Effector memory CD4-positive, alpha-beta T cell (primary cell): ENCODE measurements at regions not wholly inside any gene's neighbourhood (a gene's known extent, or its start where the extent isn't known, plus 50 kb on each side); places are given as distances from the start of the nearest gene placed in this dataset.

Experiments
- DNase-seq, 3 donors: peaks; one replicate each; pipeline ENCODE4 v3.0.0-alpha.2; 2020
- H3K27ac ChIP-seq: 2 replicates; pipeline ENCODE4 v1.7.0; 2013; ENCODE audit warnings: mild to moderate bottlenecking, low read length, moderate library complexity; ENCODE audit not compliant: insufficient read depth, poor library complexity, severe bottlenecking
- H3K27me3 ChIP-seq: replicated peaks from 2 replicates; pipeline ENCODE4 v1.7.0; 2013; ENCODE audit warnings: mild to moderate bottlenecking, low read length; ENCODE audit not compliant: insufficient read depth, control insufficient read depth, poor library complexity, severe bottlenecking
- H3K36me3 ChIP-seq: 2 replicates; pipeline ENCODE4 v1.7.0; 2013; ENCODE audit warnings: mild to moderate bottlenecking, low read length, moderate library complexity; ENCODE audit not compliant: control insufficient read depth, insufficient read depth
- H3K4me1 ChIP-seq: 2 replicates; pipeline ENCODE4 v1.7.0; 2013; ENCODE audit warnings: low read length, mild to moderate bottlenecking; ENCODE audit not compliant: control insufficient read depth, insufficient read depth, poor library complexity, severe bottlenecking
- H3K4me3 ChIP-seq: 2 replicates; pipeline ENCODE4 v1.7.0; 2013; ENCODE audit warnings: low read length, low read depth, mild to moderate bottlenecking; ENCODE audit not compliant: insufficient read depth, poor library complexity, severe bottlenecking
- H3K9me3 ChIP-seq: 2 replicates; pipeline ENCODE4 v1.7.0; 2013; ENCODE audit warnings: mild to moderate bottlenecking, low read length, moderate library complexity; ENCODE audit not compliant: control insufficient read depth

DNA sequence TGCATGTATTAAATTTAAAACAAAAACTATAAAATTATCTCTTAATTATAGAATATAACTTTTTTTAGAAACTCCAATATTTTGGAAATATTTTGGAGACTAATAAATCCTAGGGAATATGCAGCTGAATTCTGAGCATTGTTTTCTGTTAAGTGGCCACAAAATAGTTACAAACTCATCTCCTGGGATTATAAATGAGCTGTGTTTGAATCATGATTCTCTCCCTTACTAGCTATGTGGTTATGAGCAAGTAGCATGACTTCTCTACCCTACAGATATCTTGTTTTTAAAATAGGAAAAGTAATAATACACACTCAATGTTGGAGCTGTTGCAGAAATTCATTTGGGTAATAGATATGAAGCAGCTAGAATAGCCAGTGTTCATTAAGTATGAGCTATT is 137.9 kb upstream of the ITGA4 start:
- Histone ChIP-seq H3K27ac (no peak overlapping the region), H3K4me1 (no peaks in the 10 kb centered on the region), H3K9me3 (no peaks in the 10 kb centered on the region), H3K4me3 (no peak overlapping the region), H3K36me3 (no peaks in the 10 kb centered on the region), H3K27me3 (no peaks in the 10 kb centered on the region)
- no peak for DNase-seq

- Histone ChIP-seq H3K9me3 (no peaks in the 10 kb centered on the region), H3K36me3 (no peaks in the 10 kb centered on the region), H3K27ac (no peak overlapping the region), H3K27me3 (no peaks in the 10 kb centered on the region), H3K4me3 (no peak overlapping the region), H3K4me1 (no peaks in the 10 kb centered on the region)
- DNase-seq = no peak
These were observed 136.5 kb upstream of the ITGA4 start for GRCh38 chr2:181320638-181321037.

- H3K27ac ChIP-seq = no peak overlapping the region
- H3K27me3 ChIP-seq = no peaks in the 10 kb centered on the region
- no peaks in the 10 kb centered on the region for H3K9me3 ChIP-seq
- no peak overlapping the region for H3K4me3 ChIP-seq
- H3K36me3 ChIP-seq = no peaks in the 10 kb centered on the region
- DNase-seq = no peak
- no peaks in the 10 kb centered on the region for H3K4me1 ChIP-seq
These were observed 132.3 kb upstream of the ITGA4 start for GRCh38 chr2:181324912-181325311.

GRCh38 chr2:181326661-181327060 is 130.5 kb upstream of the ITGA4 start:
- Histone ChIP-seq H3K36me3 (no peaks in the 10 kb centered on the region), H3K27me3 (no peaks in the 10 kb centered on the region), H3K4me3 (no peak overlapping the region), H3K4me1 (no peaks in the 10 kb centered on the region), H3K27ac (no peak overlapping the region), H3K9me3 (no peaks in the 10 kb centered on the region)
- no peak for DNase-seq

GRCh38 chr2:181330286-181330685 is 126.9 kb upstream of the ITGA4 start:
- Histone ChIP-seq H3K4me1 (no peaks in the 10 kb centered on the region), H3K27ac (no peak overlapping the region), H3K9me3 (no peaks in the 10 kb centered on the region), H3K36me3 (no peaks in the 10 kb centered on the region), H3K4me3 (no peak overlapping the region), H3K27me3 (no peaks in the 10 kb centered on the region)
- DNase-seq = no peak

DNA sequence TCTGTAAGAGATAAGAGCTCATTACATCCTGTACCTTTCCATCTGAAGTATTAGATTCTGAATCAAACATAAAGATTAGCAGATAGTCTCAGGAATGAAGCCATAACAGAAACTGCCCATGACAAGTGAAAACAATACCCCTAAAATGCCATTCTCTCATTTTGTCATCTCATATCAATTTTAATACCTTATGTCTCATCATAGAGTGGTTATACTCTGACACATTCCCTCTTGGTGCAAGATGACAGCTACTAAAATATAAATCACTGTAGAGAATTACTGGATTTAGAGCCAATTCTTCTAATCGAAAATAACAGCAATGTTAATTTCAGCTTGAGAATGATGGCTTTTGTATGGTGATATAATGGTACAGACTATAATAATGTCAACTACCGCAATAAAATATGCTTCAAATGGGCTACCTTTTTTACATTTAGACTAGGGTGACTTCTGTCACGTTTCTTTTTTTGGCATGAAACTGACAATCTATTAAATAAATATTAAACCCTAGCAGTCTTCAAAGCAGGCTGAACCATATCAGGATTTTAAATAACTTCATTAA is 125.1 kb upstream of the ITGA4 start:
- Histone ChIP-seq H3K27ac (no peak overlapping the region), H3K4me3 (no peak overlapping the region), H3K27me3 (no peaks in the 10 kb centered on the region), H3K4me1 (no peaks in the 10 kb centered on the region), H3K36me3 (no peaks in the 10 kb centered on the region), H3K9me3 (no peaks in the 10 kb centered on the region)
- no peak for DNase-seq

DNA sequence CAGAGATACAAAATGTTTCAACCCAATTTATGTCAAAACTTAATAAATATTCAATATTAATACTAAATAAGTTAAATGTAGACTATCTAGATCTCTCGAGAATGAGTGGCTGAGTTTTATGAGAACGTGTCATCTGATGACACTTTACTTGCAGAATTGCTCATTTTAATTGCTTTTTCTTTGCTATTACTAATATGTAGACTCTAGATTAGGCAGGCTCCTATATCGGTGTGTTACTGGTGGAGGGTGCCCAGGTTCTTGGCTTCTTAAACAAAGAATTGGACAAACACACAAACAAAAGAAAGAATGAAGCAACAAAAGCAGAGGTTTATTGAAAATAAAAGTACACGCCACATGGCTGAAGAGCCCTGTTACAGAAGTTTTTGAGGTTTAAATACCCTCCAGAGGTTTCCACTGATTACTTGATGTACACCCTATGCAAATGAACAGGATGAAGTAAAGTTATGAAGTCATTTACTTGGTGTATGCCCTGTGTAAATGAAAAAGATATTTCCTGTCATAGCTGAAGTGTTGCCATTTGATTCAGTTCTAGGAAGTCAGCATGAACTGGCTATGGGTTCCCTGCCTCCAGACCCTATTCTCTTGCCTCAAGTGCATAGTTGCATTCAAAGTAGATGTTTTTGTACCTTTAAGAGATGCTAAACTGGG is 122.9 kb upstream of the ITGA4 start:
- H3K36me3 ChIP-seq = no peaks in the 10 kb centered on the region
- H3K27me3 ChIP-seq = no peaks in the 10 kb centered on the region
- H3K9me3 ChIP-seq = no peaks in the 10 kb centered on the region
- no peak overlapping the region for H3K4me3 ChIP-seq
- no peak for DNase-seq
- H3K27ac ChIP-seq = no peak overlapping the region
- no peaks in the 10 kb centered on the region for H3K4me1 ChIP-seq

DNA sequence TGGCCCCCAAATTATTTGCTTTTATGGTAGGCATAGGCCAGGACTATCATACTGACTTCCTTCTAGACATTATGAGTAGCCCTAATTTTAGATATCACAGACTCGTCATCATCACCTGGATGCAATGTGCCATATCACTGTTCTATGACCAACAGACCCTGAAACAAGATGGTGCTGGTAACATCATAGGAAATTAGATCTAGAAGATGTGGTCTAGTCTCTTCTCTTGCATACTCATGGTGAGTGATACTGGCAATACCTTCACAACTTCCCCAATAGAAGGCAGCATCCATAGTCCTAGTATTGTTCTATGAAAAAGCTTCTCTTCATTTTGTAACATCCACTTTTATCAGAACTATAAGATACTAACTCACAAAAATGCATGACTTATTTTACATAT is 116.3 kb upstream of the ITGA4 start:
- Histone ChIP-seq H3K4me3 (no peak overlapping the region), H3K36me3 (no peaks in the 10 kb centered on the region), H3K27ac (no peak overlapping the region), H3K27me3 (no peaks in the 10 kb centered on the region), H3K4me1 (no peaks in the 10 kb centered on the region), H3K9me3 (no peaks in the 10 kb centered on the region)
- no peak for DNase-seq

DNA sequence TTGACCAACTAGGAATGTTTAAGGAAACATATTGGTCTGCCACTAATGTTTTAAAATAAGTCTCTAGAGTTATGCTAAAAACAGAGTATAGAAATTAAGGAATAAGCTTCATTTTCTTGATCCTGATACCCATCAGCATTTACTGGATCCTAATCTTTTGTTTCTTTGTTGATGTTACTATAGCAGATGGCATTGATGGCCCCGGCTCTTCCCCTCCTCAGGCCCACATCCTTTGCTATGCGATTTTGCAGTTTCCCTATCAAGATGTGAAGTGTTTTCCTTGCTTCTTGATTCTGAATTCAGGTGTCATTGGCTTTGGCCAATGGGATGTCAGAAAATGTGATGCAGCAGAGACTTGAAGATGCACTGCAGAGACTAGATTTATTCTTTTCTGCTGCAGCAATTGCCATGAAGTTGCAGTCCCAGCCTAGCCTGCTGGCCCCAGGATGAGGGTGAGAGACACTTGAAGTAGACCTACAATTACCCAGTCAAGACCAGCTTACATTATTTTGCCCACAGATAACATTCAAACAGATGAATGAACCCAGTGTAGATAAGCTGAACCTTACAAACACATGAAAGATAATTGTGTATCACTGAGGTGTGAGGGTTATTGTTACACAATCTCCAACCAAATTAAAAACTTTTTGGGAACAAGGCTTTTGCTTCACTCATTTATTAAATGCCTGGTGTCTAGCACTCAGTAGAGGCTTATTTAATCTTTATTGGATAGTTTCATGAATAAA is 115.2 kb upstream of the ITGA4 start:
- DNase-seq = no peak
- Histone ChIP-seq H3K27me3 (no peaks in the 10 kb centered on the region), H3K9me3 (no peaks in the 10 kb centered on the region), H3K4me3 (no peak overlapping the region), H3K4me1 (no peaks in the 10 kb centered on the region), H3K36me3 (no peaks in the 10 kb centered on the region), H3K27ac (no peak overlapping the region)

DNA sequence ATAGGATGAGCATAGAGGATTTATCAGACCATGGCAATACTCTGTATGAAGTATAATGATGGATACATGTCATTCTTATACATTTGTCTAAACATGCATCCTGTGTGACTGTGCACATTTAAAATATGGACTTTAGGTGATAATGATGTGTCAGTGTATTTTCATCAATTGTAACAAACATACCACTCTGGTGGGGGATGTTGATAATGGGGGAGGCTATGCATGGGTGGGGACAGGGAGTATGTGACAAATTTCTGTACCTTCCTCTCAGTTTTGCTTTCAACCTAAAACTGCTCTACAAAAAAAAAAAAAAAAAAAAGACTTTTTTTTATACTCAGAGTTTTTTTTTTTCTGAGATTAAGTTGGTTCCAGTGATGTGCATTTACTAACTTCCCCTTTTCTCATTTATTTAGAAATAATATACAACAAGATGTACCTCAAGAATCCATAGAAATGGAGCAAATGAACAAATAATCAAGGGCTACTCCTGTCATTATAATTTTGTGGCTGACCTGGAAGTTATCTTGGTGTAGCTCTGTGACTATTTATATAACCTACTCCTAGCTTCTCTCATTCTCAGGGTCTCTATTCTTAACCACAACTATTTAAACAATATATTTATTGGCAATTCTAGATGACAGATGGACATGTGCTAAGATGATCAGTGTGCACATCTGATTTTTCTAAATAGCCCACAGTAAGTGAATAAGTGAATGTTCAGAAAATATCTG is 108.9 kb upstream of the ITGA4 start:
- H3K4me3 ChIP-seq = no peak overlapping the region
- H3K27ac ChIP-seq = no peak overlapping the region
- H3K9me3 ChIP-seq = no peaks in the 10 kb centered on the region
- no peak for DNase-seq
- no peaks in the 10 kb centered on the region for H3K36me3 ChIP-seq
- no peaks in the 10 kb centered on the region for H3K27me3 ChIP-seq
- no peaks in the 10 kb centered on the region for H3K4me1 ChIP-seq
